IMR-90 (cell line): ENCODE measurements at regions not wholly inside any gene's neighbourhood (a gene's known extent, or its start where the extent isn't known, plus 50 kb on each side); places are given as distances from the start of the nearest gene placed in this dataset.

Experiments
- ATAC-seq: fragments of 200-7000 bp; cut with Tn5 transposase; 2 replicates; pipeline ENCODE4 v1.9.1; 2020; ENCODE audit warnings: low read depth, mild to moderate bottlenecking, moderate library complexity
- BruUV-seq: library from RNA; stranded (reverse); fragments of 400-500 nt; replicated peaks from 2 replicates; lab custom pipeline; 2021; lab: Mats Ljungman, UMichigan
- CTCF ChIA-PET: fragments of 300-600 bp; formaldehyde crosslinking; extraction: SDS; loops from one replicate; lab custom pipeline; 2021; ENCODE audit warnings: antibody characterized with exemption; lab: Yijun Ruan, JAX
- POLR2A ChIA-PET: fragments of 300-600 bp; sonication (Branson Sonifier 250); formaldehyde crosslinking; loops from one replicate; lab custom pipeline; 2022; ENCODE audit warnings: antibody characterized with exemption; ENCODE audit not compliant: unreplicated experiment; lab: Charles Lee
- DNase-seq: peaks from one replicate; pipeline ENCODE4 v3.0.0; 2013
- H2AFZ ChIP-seq: replicated peaks from 2 replicates; pipeline ENCODE3; 2013; ENCODE audit warnings: low read length, mild to moderate bottlenecking; ENCODE audit not compliant: poor library complexity
- H2AK5ac ChIP-seq: 2 replicates; pipeline ENCODE4 v1.6.1; 2013; ENCODE audit warnings: low read depth, low read length, inconsistent platforms
- H2AK9ac ChIP-seq: replicated peaks from 2 replicates; pipeline ENCODE3; 2013; ENCODE audit warnings: mild to moderate bottlenecking, low read depth, low read length, moderate library complexity; ENCODE audit not compliant: poor library complexity
- H2BK120ac ChIP-seq: 2 replicates; pipeline ENCODE4 v1.6.1; 2013; ENCODE audit warnings: low read depth, low read length, inconsistent platforms
- H2BK15ac ChIP-seq: 3 replicates; pipeline ENCODE4 v1.6.1; 2013; ENCODE audit warnings: low read depth, low read length, inconsistent platforms
- H2BK20ac ChIP-seq: 2 replicates; pipeline ENCODE4 v1.6.1; 2013; ENCODE audit warnings: low read depth, mild to moderate bottlenecking, inconsistent platforms, low read length, moderate library complexity
- H2BK5ac ChIP-seq: 2 replicates; pipeline ENCODE4 v1.6.1; 2013; ENCODE audit warnings: mild to moderate bottlenecking, low read depth, low read length, inconsistent platforms; ENCODE audit not compliant: poor library complexity, severe bottlenecking
- H3K14ac ChIP-seq: replicated peaks from 2 replicates; pipeline ENCODE4 v1.6.1; 2013; ENCODE audit warnings: low read depth, low read length, inconsistent platforms
- H3K18ac ChIP-seq: 2 replicates; pipeline ENCODE4 v1.6.1; 2013; ENCODE audit warnings: low read depth, low read length, control low read depth
- H3K23ac ChIP-seq: 2 replicates; pipeline ENCODE4 v1.6.1; 2013; ENCODE audit warnings: low read depth, low read length, inconsistent platforms
- H3K27ac ChIP-seq: 2 replicates; pipeline ENCODE4 v1.5.1; 2013; ENCODE audit warnings: mild to moderate bottlenecking, control low read depth, low read length; ENCODE audit not compliant: insufficient read depth
- H3K27me3 ChIP-seq: 2 replicates; pipeline ENCODE4 v1.6.1; 2013; ENCODE audit warnings: low read length; ENCODE audit not compliant: control insufficient read depth, insufficient read depth
- H3K36me3 ChIP-seq: 2 replicates; pipeline ENCODE4 v1.6.1; 2013; ENCODE audit warnings: low read length, mixed read lengths; ENCODE audit not compliant: control insufficient read depth, insufficient read depth
- H3K4ac ChIP-seq: 2 replicates; pipeline ENCODE4 v1.6.1; 2013; ENCODE audit warnings: low read depth, low read length, inconsistent platforms
- H3K4me1 ChIP-seq: 2 replicates; pipeline ENCODE4 v1.6.1; 2013; ENCODE audit warnings: low read length, mixed read lengths; ENCODE audit not compliant: control insufficient read depth, insufficient read depth
- H3K4me2 ChIP-seq: 2 replicates; pipeline ENCODE4 v1.6.1; 2013; ENCODE audit warnings: low read depth, mild to moderate bottlenecking, control low read depth, low read length, moderate library complexity
- H3K4me3 ChIP-seq: 2 replicates; pipeline ENCODE4 v1.5.1; 2013; ENCODE audit warnings: low read depth, mild to moderate bottlenecking, control low read depth, low read length, moderate library complexity; ENCODE audit not compliant: insufficient read depth
- H3K56ac ChIP-seq: 2 replicates; pipeline ENCODE4 v1.6.1; 2013; ENCODE audit warnings: low read length, inconsistent platforms; ENCODE audit not compliant: insufficient read depth; ENCODE audit errors: extremely low read depth
- H3K79me1 ChIP-seq, 2 experiments: 2 replicates each; pipeline ENCODE4 v1.6.1; 2013; ENCODE audit warnings: low read length in 2 of 2, inconsistent platforms in 1 of 2, low read depth in 1 of 2
- H3K9ac ChIP-seq: 2 replicates; pipeline ENCODE4 v1.6.1; 2013; ENCODE audit warnings: low read depth, low read length, control low read depth
- H3K9me1 ChIP-seq: 2 replicates; pipeline ENCODE4 v1.6.1; 2013; ENCODE audit warnings: low read length, inconsistent platforms; ENCODE audit not compliant: insufficient read depth
- H3K9me3 ChIP-seq: 2 replicates; pipeline ENCODE4 v1.6.1; 2013; ENCODE audit warnings: low read length; ENCODE audit not compliant: control insufficient read depth, insufficient read depth
- H4K20me1 ChIP-seq: 2 replicates; pipeline ENCODE4 v1.6.1; 2013; ENCODE audit warnings: low read length, inconsistent platforms; ENCODE audit not compliant: insufficient read depth
- H4K5ac ChIP-seq: 2 replicates; pipeline ENCODE4 v1.6.1; 2013; ENCODE audit warnings: mild to moderate bottlenecking, low read depth, low read length, control low read depth
- H4K8ac ChIP-seq, 2 experiments: 2 replicates each; pipeline ENCODE4 v1.6.1; 2013; ENCODE audit warnings: low read depth in 2 of 2, low read length in 2 of 2, control low read depth in 1 of 2, inconsistent platforms in 1 of 2
- H4K91ac ChIP-seq: 2 replicates; pipeline ENCODE4 v1.6.1; 2013; ENCODE audit warnings: low read depth, low read length, inconsistent platforms; ENCODE audit not compliant: insufficient read depth
- CHD1 ChIP-seq: IDR thresholded peaks from 2 replicates; pipeline ENCODE4 v1.6.1; 2012; ENCODE audit warnings: low read depth, low read length, improper control_type of control experiment
- MAFK ChIP-seq: IDR thresholded peaks from 2 replicates; pipeline ENCODE4 v1.6.1; 2012; ENCODE audit warnings: low read depth, low read length, improper control_type of control experiment
- MAZ ChIP-seq: IDR thresholded peaks from 2 replicates; pipeline ENCODE4 v1.6.1; 2012; ENCODE audit warnings: low read depth, mild to moderate bottlenecking, low read length, improper control_type of control experiment, moderate library complexity, borderline replicate concordance
- MXI1 ChIP-seq: IDR thresholded peaks from 2 replicates; pipeline ENCODE4 v1.6.1; 2012; ENCODE audit warnings: low read depth, mild to moderate bottlenecking, low read length, moderate library complexity, borderline replicate concordance
- NFE2L2 ChIP-seq: fragments of 150-350 bp; IDR thresholded peaks from 2 replicates; pipeline ENCODE4 v1.6.1; 2016; ENCODE audit warnings: low read depth, mild to moderate bottlenecking, low read length
- RAD21 ChIP-seq: IDR thresholded peaks from 2 replicates; pipeline ENCODE4 v1.6.1; 2012; ENCODE audit warnings: low read length, improper control_type of control experiment
- RCOR1 ChIP-seq: IDR thresholded peaks from 2 replicates; pipeline ENCODE4 v1.6.1; 2012; ENCODE audit warnings: mild to moderate bottlenecking, low read length, improper control_type of control experiment; ENCODE audit not compliant: insufficient replicate concordance
- SMC3 ChIP-seq: fragments of 150-350 bp; IDR thresholded peaks from 2 replicates; pipeline ENCODE4 v1.6.1; 2016; ENCODE audit warnings: low read depth, mild to moderate bottlenecking, antibody characterized with exemption, low read length, moderate library complexity
- WGBS, 2 experiments: methylation state at CpG; one replicate each; pipeline versions ENCODE4 v1.1.5 to v1.1.7; 2013; ENCODE audit warnings: missing lambda C conversion rate in 2 of 2; ENCODE audit not compliant: insufficient read length in 1 of 2; ENCODE audit errors: extremely low coverage in 2 of 2; 5-methylcytosine and 5-hydroxymethylcytosine counted together
- dilution Hi-C: fragments of 300-500 bp; cut with HindIII; formaldehyde crosslinking; loops from one replicate; pipeline ENCODE4 v1.14.3; 2018; ENCODE audit warnings: low sequenced_read_pairs; ENCODE audit not compliant: unreplicated experiment
- in situ Hi-C: fragments of 300-500 bp; cut with MboI; formaldehyde crosslinking; loops from 3 replicates; pipeline ENCODE4 v1.14.3; 2019; ENCODE audit warnings: low sequenced_read_pairs, inconsistent platforms, mixed read lengths
- intact Hi-C: fragments of 100-400 bp; cut with micrococcal nuclease; formaldehyde crosslinking; loops from 2 replicates; pipeline ENCODE4 v1.10.0; 2022

GRCh38 chr2:48178611-48179010 lies 135.9 kb upstream of the FOXN2 start:
- H2BK5ac ChIP-seq = no peak overlapping the region
- no TSS peak for BruUV-seq
- intact Hi-C loops = no loop called here
- H3K23ac ChIP-seq = no peak overlapping the region
- H3K4ac ChIP-seq = no peak overlapping the region
- CTCF ChIA-PET = interaction anchor here (0.6 to 1.2 kb wide), 2 partner anchors 26 to 193 kb away, joined by 3 to 4 read pairs; no protein-coding TSS in a partner anchor
- TF ChIP-seq CHD1 (no peak), SMC3 (no peak), NFE2L2 (no peak), MAZ (no peak), MAFK (no peak), MXI1 (no peak), RAD21 (no peak), RCOR1 (no peak)
- in situ Hi-C loops = no loop called here
- H3K4me1 ChIP-seq = peaks cover 3% of the 10 kb centered on the region; the same call in 1 of the 2 replicates
- H3K9me3 ChIP-seq = no peaks in the 10 kb centered on the region
- H3K4me3 ChIP-seq = no peak overlapping the region
- H3K79me1 ChIP-seq = no peaks in the 10 kb centered on the region
- H2BK15ac ChIP-seq = no peak overlapping the region
- no peak overlapping the region for H3K56ac ChIP-seq
- ATAC-seq (no peak), DNase-seq (no peak)
- H4K91ac ChIP-seq = no peak overlapping the region
- H3K36me3 ChIP-seq = no peaks in the 10 kb centered on the region
- H2BK120ac ChIP-seq = no peak overlapping the region
- no peak overlapping the region for H2AK5ac ChIP-seq
- dilution Hi-C loops = no loop called here
- no peak overlapping the region for H2AFZ ChIP-seq
- no peak overlapping the region for H2BK20ac ChIP-seq
- no peaks in the 10 kb centered on the region for H3K27me3 ChIP-seq
- peaks cover 3% of the 10 kb centered on the region; the same call in 1 of the 2 replicates for H3K9me1 ChIP-seq
- no peak overlapping the region for H3K4me2 ChIP-seq
- no peak overlapping the region for H2AK9ac ChIP-seq
- no peak overlapping the region for H4K5ac ChIP-seq
- no CpG with 5 or more reads among the region's 3 CpGs for WGBS, 2 experiments
- no peak overlapping the region for H4K8ac ChIP-seq
- POLR2A ChIA-PET = no interaction called here
- H3K18ac ChIP-seq = no peak overlapping the region
- H3K14ac ChIP-seq = no peak overlapping the region
- no peak overlapping the region for H3K9ac ChIP-seq
- no peak overlapping the region for H3K27ac ChIP-seq
- no peaks in the 10 kb centered on the region for H4K20me1 ChIP-seq
